ENCODE measurements at regions not wholly inside any gene's neighbourhood (a gene's known extent, or its start where the extent isn't known, plus 50 kb on each side); places are given as distances from the start of the nearest gene placed in this dataset.

DNA sequence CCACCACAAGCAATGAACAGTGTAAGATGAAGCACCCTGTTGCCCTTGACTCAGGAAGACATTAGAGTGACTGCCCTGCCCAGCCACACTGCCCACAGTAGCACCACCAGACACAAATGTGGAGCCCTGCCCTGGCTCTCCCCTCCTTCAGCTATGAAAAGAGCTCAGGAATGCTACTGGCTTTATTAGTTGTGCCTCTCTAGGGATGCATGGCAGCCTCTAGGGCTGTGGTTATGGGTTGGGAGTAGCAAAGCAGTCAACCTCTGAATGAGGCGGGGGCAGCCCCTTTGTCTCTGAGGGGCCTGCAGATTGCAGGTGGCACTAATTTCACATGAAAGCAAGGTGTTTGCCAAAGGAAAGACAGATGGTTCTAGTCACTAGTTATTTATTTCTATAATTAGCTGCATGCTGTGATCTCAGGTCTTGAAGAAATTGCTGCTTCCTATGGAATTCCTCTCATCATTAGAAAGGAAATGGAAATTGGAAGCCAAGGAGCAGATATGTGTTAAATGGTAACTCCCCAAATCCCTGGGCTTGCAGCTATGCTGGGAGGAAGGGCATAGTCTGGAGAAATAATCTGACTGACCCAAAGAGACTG lies 259.4 kb downstream of the TLR4 start:
- H3K27me3 ChIP-seq = no peaks in the 10 kb centered on the region
- no peaks in the 10 kb centered on the region for H3K9me3 ChIP-seq
- H3K4me3 ChIP-seq = no peak overlapping the region
- no peaks in the 10 kb centered on the region for H3K36me3 ChIP-seq
- DNase-seq = no peak

- H3K27me3 ChIP-seq = no peaks in the 10 kb centered on the region
- no peaks in the 10 kb centered on the region for H3K9me3 ChIP-seq
- DNase-seq = no peak
- no peak overlapping the region for H3K4me3 ChIP-seq
- H3K36me3 ChIP-seq = no peaks in the 10 kb centered on the region
Measured at GRCh38 chr9:117970276-117971050, 266.3 kb downstream of the TLR4 start.

GRCh38 chr9:117974108-117974507 lies 269.9 kb downstream of the TLR4 start:
- no peak for DNase-seq
- no peak overlapping the region for H3K4me3 ChIP-seq
- no peaks in the 10 kb centered on the region for H3K36me3 ChIP-seq
- H3K9me3 ChIP-seq = no peaks in the 10 kb centered on the region
- H3K27me3 ChIP-seq = no peaks in the 10 kb centered on the region

GRCh38 chr9:117979914-117980313 lies 275.7 kb downstream of the TLR4 start:
- DNase-seq = no peak
- Histone ChIP-seq H3K36me3 (no peaks in the 10 kb centered on the region), H3K27me3 (no peaks in the 10 kb centered on the region), H3K9me3 (no peaks in the 10 kb centered on the region), H3K4me3 (no peak overlapping the region)

- Histone ChIP-seq H3K4me3 (no peak overlapping the region), H3K27me3 (no peaks in the 10 kb centered on the region), H3K9me3 (no peaks in the 10 kb centered on the region), H3K36me3 (no peaks in the 10 kb centered on the region)
- no peak for DNase-seq
Measured at GRCh38 chr9:117987945-117988344, 283.7 kb downstream of the TLR4 start.

- H3K36me3 ChIP-seq = no peaks in the 10 kb centered on the region
- H3K9me3 ChIP-seq = no peaks in the 10 kb centered on the region
- no peaks in the 10 kb centered on the region for H3K27me3 ChIP-seq
- no peak overlapping the region for H3K4me3 ChIP-seq
- DNase-seq = no peak
Measured at GRCh38 chr9:117992006-117992405, 287.8 kb downstream of the TLR4 start.

DNA sequence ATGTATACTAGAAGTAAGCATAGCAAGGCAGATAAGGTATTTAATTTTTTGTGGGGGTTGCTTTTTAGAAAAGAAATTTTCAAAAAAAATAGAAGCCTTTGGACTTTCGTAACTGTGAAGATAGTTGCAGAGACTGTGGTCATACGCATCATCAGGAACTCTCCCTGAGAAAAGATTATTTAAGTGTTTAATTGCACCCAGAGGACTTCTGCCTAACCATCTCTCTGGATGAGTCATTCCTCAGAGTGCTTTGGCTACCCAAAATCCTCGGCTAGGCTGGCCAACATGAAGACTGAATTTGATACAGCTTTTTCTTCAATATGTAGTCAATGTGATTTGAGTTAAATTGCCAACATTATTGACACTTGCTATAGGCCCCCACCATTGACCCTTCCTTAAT lies 296.4 kb downstream of the TLR4 start:
- DNase-seq = peak; percentile 8
- Histone ChIP-seq H3K4me3 (no peak overlapping the region), H3K9me3 (no peaks in the 10 kb centered on the region), H3K27me3 (no peaks in the 10 kb centered on the region), H3K36me3 (no peaks in the 10 kb centered on the region)

DNA sequence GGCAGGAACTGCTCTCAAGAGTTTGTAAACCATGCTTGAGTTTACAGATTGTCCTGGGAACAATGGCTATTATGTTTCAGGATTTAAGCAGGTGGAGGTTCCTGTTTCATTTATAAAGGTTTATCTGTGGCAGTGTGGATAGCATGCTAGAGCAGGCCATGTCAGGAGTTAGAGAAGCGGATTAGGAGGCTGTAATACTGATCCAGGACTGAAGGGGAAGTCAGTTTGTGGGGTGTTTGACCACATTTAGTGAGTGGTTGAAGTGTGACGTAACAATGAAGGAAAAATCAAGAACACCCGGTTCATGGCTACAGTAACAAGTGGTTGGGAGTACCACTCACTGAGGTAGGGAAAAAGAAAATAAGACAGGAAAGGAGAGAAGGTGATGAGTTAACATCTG lies 299.0 kb downstream of the TLR4 start:
- H3K9me3 ChIP-seq = no peaks in the 10 kb centered on the region

DNA sequence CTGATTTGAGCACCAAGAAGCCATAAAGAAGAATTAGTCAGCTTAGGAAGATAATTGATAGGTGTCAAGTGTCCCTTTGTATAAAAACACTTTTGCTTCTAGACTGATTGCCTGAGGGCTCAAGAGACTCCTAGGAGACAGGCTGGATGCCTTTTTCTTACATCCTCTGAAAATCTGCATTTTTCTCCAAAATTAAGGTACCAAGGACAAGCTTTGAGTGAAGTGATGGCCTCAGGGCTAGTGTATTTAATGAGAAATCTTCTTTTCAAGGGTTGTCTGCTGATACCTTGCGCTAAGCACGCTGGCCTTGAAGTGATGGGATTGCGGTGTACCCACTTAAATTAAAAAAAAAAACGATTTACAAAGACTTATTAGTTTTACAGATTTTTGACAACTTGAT lies 304.0 kb downstream of the TLR4 start:
- Histone ChIP-seq H3K36me3 (no peaks in the 10 kb centered on the region), H3K9me3 (no peaks in the 10 kb centered on the region), H3K4me3 (no peak overlapping the region), H3K27me3 (no peaks in the 10 kb centered on the region)
- DNase-seq = no peak

More for the DNA sequence above, 299.0 kb downstream of the TLR4 start:
- no peaks in the 10 kb centered on the region for H3K27me3 ChIP-seq
- no peak for DNase-seq
- H3K36me3 ChIP-seq = no peaks in the 10 kb centered on the region
- H3K4me3 ChIP-seq = no peak overlapping the region

GRCh38 chr9:118009614-118010013 lies 305.4 kb downstream of the TLR4 start:
- no peak for DNase-seq
- no peak overlapping the region for H3K4me3 ChIP-seq
- H3K27me3 ChIP-seq = no peaks in the 10 kb centered on the region
- H3K9me3 ChIP-seq = no peaks in the 10 kb centered on the region
- no peaks in the 10 kb centered on the region for H3K36me3 ChIP-seq

DNA sequence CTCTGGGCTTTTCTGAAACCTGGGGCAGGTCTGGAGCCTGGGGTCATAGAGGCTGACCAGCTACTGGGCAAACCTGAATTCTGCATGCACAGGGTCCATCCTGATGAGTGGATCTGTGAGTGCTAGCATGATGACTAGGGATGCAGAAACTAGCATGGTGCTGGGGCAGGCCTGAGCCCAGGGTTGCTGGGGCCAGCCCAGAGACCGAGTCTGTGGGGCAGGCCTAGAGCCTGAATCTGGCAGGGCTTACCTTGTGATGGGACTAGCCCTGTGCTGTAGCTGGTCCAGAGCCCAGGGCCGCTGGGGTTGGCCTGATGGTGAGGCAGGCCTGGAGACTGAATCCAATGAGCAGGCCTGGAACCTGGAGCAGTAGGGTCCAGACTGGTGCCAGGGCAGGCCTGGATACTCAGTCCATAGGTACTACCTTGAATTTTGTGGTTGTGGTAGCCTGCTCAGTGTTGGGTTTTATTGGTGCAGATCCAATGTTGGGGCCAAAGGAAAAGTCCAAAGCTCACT lies 313.5 kb downstream of the TLR4 start:
- DNase-seq = no peak
- no peaks in the 10 kb centered on the region for H3K27me3 ChIP-seq
- H3K9me3 ChIP-seq = no peaks in the 10 kb centered on the region
- H3K36me3 ChIP-seq = no peaks in the 10 kb centered on the region
- no peak overlapping the region for H3K4me3 ChIP-seq

DNA sequence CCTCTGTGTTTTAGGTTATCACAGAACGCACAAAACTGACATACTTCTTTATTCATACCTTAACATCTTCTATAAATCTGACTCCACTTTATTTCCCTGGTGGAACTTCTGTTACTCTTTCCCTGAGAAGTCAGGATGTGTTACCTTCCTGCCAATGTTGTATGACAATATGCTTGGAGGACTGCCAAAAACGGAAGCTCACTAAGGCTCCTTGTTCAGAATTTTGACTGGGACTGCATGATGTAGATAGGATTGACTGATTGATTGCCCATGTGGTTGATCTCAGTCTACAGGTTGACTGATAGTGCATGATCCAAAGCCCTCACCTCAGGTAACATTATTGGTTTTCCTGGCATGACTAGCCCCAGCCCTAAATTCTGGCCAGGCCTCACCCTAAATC lies 319.4 kb downstream of the TLR4 start:
- no peaks in the 10 kb centered on the region for H3K9me3 ChIP-seq
- H3K4me3 ChIP-seq = no peak overlapping the region
- no peaks in the 10 kb centered on the region for H3K36me3 ChIP-seq
- no peaks in the 10 kb centered on the region for H3K27me3 ChIP-seq
- peak; percentile 9 for DNase-seq

GRCh38 chr9:118028225-118028624 lies 324.0 kb downstream of the TLR4 start:
- H3K9me3 ChIP-seq = no peaks in the 10 kb centered on the region
- H3K4me3 ChIP-seq = no peak overlapping the region
- H3K36me3 ChIP-seq = no peaks in the 10 kb centered on the region
- DNase-seq = no peak
- no peaks in the 10 kb centered on the region for H3K27me3 ChIP-seq

DNA sequence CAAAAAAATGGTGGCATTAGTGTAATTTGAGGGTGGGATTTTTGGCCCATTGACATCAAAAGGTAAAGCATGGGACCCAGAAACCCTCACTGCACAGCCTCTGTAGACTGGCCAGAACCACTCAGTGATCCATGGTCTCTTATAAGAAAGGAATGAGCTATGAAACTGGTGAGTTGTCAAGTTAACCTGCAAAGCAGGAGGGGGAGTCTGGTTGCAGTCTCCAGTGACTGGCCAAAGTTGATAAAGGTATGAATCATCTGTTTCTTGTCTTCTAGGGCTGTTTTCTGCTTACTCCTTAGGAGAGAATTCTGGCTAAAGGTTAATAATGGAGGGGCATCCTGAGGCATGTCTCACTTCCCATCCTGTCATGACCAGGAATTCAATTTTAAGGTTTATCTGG lies 325.2 kb downstream of the TLR4 start:
- Histone ChIP-seq H3K4me3 (no peak overlapping the region), H3K27me3 (no peaks in the 10 kb centered on the region), H3K9me3 (no peaks in the 10 kb centered on the region), H3K36me3 (no peaks in the 10 kb centered on the region)
- no peak for DNase-seq

DNA sequence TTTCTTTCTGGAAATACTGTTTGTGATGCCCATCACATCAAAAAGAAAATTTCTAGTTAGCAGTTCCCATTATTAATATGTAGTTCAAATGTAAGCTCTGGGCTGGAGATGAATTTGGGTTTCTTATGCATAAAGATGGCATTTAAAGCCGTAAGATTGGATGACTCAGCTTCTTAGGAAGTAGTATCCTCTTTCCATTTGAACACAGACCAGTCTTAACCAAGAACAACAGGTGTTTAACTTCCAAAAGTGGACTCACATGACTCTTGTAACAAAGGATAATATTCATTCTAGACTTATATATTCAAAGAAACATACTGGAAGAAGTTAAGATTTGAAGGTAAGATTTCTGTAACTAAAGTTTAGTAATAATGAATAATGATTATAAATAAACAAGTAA lies 330.5 kb downstream of the TLR4 start:
- no peaks in the 10 kb centered on the region for H3K36me3 ChIP-seq
- no peak overlapping the region for H3K4me3 ChIP-seq
- H3K27me3 ChIP-seq = no peaks in the 10 kb centered on the region
- no peak for DNase-seq
- no peaks in the 10 kb centered on the region for H3K9me3 ChIP-seq

GRCh38 chr9:118038713-118039112 lies 334.5 kb downstream of the TLR4 start:
- Histone ChIP-seq H3K27me3 (no peaks in the 10 kb centered on the region), H3K4me3 (no peak overlapping the region), H3K9me3 (no peaks in the 10 kb centered on the region), H3K36me3 (no peaks in the 10 kb centered on the region)
- no peak for DNase-seq

- H3K9me3 ChIP-seq = no peaks in the 10 kb centered on the region
- DNase-seq = no peak
- no peak overlapping the region for H3K4me3 ChIP-seq
- H3K27me3 ChIP-seq = no peaks in the 10 kb centered on the region
- H3K36me3 ChIP-seq = no peaks in the 10 kb centered on the region
Measured at GRCh38 chr9:118058227-118058626, 354.0 kb downstream of the TLR4 start.
